GM21737 (cell line): ENCODE measurements at regions not wholly inside any gene's neighbourhood (a gene's known extent, or its start where the extent isn't known, plus 50 kb on each side); places are given as distances from the start of the nearest gene placed in this dataset.

Experiments
- ATAC-seq: cut with Tn5 transposase; IDR thresholded peaks from one replicate; pipeline ENCODE4 v1.9.1; 2021; ENCODE audit warnings: mild to moderate bottlenecking, moderate library complexity; ENCODE audit not compliant: unreplicated experiment

- ATAC-seq = no peak
These were observed 77.0 kb upstream of the PGRMC2 start for GRCh38 chr4:128364565-128364964.

- no peak for ATAC-seq
These were observed 76.4 kb upstream of the PGRMC2 start for GRCh38 chr4:128363966-128364365.

GRCh38 chr4:128362760-128363159 lies 75.1 kb upstream of the PGRMC2 start:
- ATAC-seq = no peak

- no peak for ATAC-seq
These were observed 71.8 kb upstream of the PGRMC2 start for GRCh38 chr4:128359422-128359821.

- ATAC-seq = no peak
These were observed 71.3 kb upstream of the PGRMC2 start for GRCh38 chr4:128358913-128359279.

GRCh38 chr4:128358231-128358912 lies 70.8 kb upstream of the PGRMC2 start:
- ATAC-seq = no peak

GRCh38 chr4:128357286-128357685 lies 69.7 kb upstream of the PGRMC2 start:
- no peak for ATAC-seq

- ATAC-seq = peak; percentile 90
These were observed 67.7 kb upstream of the PGRMC2 start for GRCh38 chr4:128355305-128355704.

GRCh38 chr4:128354205-128354821 lies 66.7 kb upstream of the PGRMC2 start:
- ATAC-seq = no peak

GRCh38 chr4:128353791-128354190 lies 66.2 kb upstream of the PGRMC2 start:
- no peak for ATAC-seq

- ATAC-seq = no peak
These were observed 63.9 kb upstream of the PGRMC2 start for GRCh38 chr4:128351502-128351901.

- ATAC-seq = no peak
These were observed 62.9 kb upstream of the PGRMC2 start for GRCh38 chr4:128350449-128351045.

- ATAC-seq = no peak
These were observed 62.3 kb upstream of the PGRMC2 start for GRCh38 chr4:128349921-128350320.

- no peak for ATAC-seq
These were observed 60.5 kb upstream of the PGRMC2 start for GRCh38 chr4:128347930-128348660.

GRCh38 chr4:128347175-128347868 lies 59.7 kb upstream of the PGRMC2 start:
- no peak for ATAC-seq

GRCh38 chr4:128346054-128346716 lies 58.6 kb upstream of the PGRMC2 start:
- ATAC-seq = no peak

- ATAC-seq = no peak
These were observed 58.0 kb upstream of the PGRMC2 start for GRCh38 chr4:128345650-128346049.

GRCh38 chr4:128342762-128343161 lies 55.1 kb upstream of the PGRMC2 start:
- no peak for ATAC-seq

- no peak for ATAC-seq
These were observed 54.0 kb upstream of the PGRMC2 start for GRCh38 chr4:128341634-128342033.

GRCh38 chr4:128338634-128339355 lies 51.2 kb upstream of the PGRMC2 start:
- no peak for ATAC-seq
